Fibroblast of skin of left biceps (primary cell): ENCODE measurements at regions not wholly inside any gene's neighbourhood (a gene's known extent, or its start where the extent isn't known, plus 50 kb on each side); places are given as distances from the start of the nearest gene placed in this dataset.
"Not testable (repeated sequence)": the region's sequence is repeated elsewhere in the genome, so short reads cannot be mapped to it uniquely, and the experiment has no call there.

Experiments used
- DNase-seq, 2 experiments: peaks; one replicate each; pipeline ENCODE4 v3.0.0-alpha.2; 2013; ENCODE audit warnings: low read depth in 2 of 2

DNA sequence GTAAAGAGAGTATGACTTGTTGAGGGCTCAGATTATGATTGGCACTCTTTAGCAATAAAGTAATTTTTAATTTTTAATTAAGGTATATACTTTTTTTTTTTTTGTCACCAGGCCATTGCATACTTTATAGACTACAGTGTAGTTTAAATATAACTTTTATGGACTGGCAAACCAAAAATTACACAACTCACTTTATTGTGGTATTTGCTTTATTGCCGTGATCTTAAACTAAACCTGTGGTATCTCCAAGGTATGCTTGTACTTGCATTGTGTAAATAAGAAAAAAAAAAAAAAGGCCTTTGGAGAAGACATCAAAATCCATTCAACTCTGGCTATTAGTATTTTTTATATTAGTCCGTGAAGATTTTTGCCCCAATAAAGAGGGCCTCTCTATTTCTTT, 646.7 kb upstream of the FOXG1 start:
- no peak for DNase-seq

DNA sequence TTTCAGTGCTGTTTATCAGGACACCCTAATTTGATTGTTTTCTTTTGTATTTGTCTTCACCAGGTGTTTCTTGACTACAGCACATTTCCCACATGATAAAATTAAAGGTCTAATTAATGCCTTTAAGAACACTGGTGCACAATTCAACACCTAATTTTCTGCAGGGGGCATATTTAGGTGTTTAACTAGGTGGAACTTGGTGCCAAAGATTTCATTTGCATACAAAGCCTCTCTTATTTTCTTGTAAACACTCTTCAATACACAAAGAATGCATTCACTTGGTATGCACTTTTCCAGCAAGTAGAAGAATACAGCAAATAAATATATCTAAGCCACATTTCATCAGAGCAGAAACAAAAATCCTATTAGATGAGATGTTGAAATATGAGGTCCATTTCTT, 646.2 kb upstream of the FOXG1 start:
- DNase-seq, result no peak

DNA sequence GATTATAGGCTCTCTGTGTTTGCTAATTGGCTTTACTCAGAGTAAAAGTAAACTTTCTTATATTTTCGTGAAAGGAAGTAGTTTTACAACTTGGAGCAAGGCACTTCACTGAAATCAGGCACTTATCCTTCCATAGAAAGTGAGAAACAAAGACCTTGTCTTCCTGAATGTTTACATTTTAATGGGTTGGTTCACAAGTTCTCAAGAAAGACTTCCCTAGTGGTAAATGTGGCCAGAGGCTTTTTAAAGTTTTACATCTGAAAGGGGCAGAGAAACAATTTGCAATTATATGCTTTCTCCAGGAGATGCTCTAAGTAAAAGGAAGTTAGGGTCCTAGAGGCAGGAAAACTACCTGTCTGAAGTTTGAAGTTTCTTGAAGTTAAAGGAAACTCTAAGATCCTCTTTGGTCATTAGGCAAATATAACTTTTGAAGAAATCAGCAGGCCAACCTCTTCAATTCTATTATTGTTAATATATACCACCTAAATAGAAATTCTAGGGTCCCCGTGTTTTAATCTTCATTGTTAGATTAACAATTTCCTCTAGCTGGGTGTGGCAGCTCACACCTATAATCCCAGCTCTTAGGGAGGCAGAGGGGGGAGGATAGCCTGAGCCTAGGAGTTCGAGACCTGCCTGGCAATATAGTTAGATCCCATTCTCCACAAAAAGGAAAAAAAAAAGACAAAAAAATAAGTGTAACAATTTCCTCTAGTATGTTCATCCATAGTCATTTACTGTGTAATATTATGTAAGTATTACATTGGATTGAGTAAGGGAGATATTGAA, 644.9 kb upstream of the FOXG1 start:
- DNase-seq, result no peak

DNA sequence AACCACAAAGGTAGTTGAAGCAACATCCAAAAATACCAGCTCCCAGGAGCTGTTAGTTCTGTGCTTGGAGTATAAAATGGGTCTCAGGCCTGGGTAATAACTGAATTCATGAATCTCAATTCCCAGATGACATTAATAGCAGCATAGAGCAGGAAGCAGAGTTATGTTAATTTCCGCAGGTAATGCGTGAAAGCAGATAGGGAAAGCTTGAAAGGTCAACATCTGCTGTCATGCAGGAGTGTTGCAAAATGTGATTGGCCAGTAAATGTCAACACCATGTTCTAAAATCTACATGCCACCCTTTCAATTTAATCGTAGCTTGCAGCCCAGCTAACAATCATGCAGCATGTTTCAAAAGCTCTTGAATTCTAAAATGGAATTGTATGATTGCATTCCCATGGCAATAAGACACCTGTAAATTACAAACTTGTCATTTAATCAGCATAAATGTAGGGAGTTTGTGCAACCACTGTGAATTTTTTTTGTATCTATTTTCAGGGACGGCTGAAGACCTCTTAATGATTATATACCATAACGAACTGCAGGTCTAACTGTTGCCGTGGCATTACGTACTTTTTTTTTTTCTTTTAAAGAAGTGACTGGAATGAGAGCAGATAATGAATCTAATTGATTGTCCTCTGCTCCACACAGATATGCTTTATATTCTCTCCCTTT, 635.8 kb upstream of the FOXG1 start:
- DNase-seq, result no peak

DNA sequence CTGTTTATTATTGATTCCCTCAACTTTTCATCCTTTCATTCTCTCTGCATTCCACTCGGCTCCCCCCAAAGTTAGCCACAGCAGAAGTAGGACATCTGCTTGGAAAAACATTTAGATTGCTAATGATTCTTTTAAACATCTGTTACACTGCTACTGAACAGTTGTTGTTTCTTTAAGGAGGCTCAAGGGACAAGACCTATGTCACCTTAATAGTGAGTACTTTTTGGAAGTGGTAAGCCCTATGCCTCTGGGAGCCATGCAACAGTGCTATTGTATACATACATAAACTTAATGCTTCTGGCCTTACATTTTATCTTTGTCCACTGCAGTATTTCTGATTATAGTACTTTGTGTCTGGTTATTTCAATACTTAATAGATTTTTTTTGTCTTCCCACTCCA, 628.2 kb upstream of the FOXG1 start:
- DNase-seq, result no peak

DNA sequence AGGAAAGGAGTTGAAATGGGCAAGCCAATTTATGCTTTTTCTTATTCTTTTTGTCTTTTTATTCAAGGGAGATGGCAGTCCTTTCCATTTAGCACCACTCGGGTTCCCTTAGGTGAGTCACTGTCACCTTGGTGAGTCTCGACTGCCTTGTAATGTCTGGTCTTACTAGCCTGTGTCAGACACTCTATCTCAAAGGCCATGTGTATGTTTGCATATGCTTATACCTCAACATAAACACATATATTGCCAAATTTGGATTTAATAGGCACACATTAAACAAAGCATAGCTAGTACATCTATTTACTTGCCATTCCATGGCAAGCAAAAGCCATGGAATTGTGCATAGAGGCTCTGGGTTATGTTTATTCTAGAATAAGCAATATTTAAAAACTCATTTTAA, 624.9 kb upstream of the FOXG1 start:
- no peak for DNase-seq

DNA sequence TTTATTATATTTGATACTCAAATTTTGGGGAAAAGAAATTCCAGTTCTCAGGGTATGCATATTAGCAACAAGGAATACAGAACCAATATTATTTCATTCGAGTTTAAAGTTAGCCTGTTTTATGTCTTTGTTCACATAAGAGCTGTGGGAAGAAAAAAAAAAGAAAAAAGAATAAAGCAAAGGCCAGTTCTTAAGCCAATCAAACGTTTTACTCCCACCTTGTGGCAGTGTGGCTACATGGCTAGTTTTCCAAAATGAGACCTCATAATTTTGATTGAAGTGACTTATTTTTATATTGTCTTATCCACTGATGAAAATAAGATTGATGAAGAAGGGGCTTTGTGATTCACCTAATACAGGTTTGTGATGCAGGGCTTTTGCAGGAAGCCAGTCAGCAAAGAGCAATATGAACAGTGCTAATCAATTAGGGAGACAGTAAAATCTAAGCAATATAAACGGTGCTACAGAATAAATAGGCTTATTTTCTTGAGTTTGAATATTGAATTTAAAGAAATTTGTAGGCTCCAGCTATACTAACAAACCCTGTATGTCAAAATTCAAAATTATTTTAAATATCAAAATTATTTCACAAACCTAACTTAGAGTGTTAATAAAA, 624.1 kb upstream of the FOXG1 start:
- DNase-seq, result no peak

DNA sequence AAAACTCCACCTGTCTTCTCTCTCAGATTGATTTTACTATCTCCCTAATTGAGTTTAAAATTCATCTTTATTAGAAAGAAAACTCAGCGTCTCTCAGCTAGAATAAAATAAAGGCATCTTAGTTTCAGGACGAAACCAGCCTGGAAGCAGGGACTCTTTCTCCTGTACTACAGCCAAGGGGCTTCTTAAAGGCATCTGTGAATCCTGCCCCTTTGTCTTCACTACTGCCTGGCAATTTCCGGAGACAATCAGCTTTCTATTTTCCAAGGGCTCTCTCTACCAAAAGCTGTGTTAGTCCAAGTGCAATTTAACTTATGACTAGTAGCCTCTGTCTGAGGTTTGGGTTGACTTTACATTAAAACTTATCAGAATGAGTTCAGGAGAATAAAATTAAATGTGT, 623.3 kb upstream of the FOXG1 start:
- DNase-seq, result no peak

DNA sequence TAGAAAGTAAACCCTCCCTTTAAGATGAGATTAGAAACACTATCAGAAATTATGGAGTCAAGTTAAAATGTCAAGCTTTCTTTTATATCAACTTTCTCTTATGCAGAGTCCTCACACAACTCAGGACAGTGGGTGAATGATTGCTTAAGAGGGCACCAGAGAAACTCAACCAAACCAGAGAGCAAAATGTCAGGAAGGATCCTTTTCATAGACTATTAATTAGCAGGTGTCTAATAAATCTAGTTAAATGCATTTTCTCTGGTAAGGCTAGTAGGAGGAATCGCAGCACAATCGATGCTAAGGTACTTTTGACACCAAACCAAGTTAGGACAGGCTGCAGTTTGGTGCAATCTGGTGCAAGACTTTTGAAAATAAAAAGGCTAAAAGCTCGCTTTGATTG, 614.7 kb upstream of the FOXG1 start:
- DNase-seq, result no peak

DNA sequence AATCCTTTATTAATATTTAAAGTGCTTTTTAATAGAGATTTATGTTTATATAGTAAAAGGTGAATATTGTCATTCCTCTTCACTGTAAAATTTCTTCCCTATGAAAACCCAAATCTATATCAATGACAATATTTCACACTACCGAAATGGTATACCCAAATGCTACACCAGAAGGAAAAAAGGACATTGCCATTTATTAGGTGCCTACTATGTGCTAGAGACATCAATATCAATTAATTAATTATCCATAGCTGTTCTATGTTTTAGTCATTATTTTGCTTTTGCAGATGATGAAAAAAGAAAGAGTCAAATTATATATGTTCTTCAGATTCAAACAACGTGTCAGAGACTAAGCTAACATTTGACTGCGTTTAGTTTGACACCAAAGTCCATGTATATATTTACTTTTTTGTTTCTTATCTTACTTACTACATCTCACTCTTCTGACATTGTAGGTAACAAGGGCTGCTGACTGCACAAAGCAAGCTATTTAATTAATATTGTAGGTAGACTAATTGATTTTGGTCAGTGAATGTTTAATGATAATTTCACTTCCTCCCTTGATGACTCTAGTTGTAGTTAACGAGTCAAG, 614.0 kb upstream of the FOXG1 start:
- no peak for DNase-seq

DNA sequence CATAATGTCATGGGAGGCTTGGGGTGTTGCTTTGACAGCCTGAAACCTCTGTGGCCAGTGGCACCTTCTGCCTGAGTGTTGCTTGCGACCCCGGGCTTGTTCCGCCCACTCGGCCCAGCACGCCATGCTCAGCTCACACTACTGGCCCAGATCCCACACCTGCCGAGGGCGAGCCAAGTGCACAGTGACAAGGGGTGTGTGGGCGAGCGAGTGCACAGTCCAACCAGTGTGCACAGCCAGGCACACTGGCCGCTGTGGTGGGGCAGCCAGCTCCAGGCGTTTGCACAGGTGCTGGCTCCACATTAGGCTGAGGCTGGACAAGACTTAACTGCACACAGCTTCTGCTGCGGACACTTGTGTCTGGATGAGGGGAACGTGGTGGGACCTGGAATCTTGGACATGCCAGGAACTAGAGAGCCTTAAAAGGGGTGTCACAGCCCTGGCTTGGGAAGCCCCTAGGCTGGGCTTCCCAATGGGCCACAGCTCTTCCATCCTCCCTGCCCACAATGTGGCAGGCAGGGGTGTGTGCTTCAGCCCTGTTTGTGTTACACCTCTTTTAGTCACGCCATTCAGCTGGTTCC, 609.2 kb upstream of the FOXG1 start:
- no peak for DNase-seq

DNA sequence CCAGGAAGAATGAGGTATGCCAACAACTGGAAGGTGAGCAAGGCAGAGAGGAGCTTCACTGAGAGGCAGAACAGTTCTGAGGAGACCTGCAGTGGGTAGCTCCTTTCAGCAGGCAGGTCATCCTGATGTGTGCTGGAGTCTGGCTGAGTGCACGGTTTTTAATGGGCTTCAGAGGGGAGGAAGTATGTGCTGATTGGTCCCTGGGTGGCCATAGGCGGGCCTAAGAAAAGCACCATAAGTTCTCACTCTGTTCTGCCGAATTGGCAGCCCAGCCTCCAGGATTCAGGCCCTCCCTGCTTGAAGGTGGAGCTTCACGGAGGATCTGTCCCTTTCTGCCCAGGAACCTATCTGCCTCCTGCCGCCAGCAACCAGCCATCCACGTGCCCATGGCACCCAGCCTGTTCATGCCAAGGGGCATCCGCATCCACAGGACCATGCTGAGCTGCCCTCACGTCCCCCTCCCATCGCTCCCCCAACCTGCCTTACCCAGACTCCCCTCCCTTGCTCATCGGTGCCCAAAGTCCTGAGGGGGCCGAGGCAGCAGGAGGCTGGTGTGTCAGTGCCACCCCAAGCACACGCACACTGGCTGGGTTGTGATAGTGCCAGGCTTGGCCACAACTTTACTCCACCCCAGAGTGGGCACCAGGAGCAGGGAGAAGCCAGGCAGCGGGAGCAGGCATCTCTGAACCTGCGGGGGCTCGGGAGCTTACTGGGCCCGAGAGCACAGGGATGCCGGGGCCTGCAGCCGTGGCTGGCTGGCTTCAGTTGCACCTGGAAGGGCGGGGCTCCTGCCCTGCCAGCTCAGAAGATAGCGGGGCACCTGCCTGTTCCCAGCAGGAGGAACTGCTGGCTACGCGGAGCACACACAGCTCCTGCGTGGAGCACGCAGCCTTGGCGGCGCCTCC, 608.4 kb upstream of the FOXG1 start:
- DNase-seq, result no peak

DNA sequence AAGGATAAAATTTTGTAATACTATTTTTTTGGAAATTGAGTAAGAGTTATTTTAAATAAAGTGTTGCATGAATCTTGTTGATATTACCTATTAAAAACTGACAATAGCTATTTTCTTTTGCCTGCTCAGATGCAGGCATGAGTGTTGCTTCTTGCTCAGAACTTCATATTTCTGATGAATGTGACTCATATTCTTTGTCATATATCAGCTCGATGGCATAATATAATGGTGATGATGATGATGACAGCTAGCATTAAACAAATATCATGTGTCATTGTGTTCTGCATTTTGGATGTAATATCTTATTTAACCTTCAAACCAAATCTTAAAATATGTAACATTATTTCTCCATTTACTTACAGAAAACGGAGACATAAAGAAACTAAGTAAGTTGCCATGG, 605.5 kb upstream of the FOXG1 start:
- no peak for DNase-seq

DNA sequence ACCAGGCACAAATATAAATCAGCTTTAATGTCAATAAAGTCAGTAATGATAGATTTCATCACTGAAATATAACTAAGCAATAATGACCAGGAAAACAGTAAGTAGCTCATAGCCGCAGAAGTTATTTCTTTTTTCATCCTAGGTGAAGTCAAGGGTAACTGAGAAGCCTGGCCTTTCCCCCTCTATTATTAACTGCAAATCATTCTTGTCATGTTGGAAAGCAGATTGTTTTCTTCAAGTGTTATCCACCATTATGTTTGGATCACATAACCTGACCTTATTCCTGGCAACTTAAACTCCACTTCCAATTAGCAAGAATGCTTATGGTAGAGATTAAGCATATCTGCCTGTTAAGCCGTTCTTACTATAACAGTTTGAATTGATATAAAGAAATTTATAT, 603.4 kb upstream of the FOXG1 start:
- DNase-seq, result no peak

DNA sequence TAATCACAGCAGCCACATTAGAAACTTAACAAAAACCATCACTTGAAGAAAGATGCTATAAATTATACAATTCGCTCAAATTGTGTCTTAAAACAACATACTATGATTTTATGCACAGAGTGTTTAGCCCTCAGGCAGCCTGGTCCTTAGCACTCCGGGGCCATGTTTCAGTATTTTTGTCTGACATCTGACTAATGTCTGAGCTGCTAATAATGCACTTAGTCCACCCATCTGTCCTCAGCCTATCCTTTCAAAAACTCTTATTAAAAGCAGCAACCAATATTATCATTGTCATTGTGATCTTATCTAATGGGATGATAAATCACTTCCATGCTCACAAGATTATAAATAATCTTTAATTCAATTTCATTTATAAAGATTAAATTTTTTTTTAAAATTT, 602.7 kb upstream of the FOXG1 start:
- no peak for DNase-seq

DNA sequence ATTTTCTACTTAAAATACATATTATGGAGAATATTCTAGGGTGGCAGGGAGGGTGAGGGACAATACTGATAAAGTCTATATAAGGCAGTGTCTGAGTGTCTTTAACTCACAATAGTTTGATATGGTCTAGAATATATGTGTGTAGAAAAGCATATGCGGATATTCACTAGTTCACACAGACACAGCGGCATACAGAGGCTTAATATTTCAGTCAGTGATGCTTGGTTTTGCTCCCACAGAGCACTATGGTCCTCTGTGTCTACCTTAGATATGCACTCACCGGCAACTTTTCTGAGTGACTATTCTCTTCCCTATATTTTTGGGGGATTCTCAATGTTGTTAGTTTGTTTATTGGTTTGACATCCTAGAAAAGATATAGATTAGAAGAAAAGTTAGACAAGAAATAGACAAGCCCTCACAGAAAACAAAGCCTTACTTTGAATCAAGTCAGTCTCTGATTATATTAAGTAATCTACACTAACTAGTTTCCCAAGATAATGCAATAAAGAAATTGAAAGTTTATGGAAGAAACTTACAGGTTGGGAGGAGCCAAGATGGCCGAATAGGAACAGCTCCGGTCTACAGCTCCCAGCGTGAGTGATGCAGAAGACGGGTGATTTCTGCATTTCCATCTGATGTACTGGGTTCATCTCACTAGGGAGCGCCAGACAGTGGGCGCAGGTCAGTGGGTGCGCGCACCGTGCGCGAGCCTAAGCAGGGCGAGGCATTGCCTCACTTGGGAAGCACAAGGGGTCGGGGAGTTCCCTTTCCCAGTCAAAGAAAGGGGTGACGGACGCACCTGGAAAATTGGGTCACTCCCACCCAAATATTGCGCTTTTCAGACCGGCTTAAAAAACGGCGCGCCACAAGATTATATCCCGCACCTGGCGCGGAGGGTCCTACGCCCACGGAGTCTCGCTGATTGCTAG, 578.4 kb upstream of the FOXG1 start:
- not testable (repeated sequence) for DNase-seq

DNA sequence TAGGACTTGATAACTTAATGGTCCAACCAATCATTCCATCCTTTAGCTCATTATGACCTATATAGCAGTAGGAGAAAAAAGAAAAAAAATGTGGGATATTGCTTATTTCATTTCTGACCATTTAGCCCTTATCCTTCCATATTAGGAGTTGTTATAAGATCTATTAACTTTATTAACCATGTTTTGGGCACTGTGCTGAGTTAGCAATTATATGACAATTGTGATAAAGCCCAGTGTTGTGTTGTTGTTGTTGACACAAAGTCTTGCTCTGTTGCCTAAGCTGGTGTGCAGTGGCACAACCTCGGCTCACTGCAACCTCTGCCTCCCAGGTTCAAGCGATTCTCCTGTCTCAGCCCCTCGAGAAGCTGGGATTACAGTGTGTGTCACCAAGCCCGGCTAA, 569.7 kb upstream of the FOXG1 start:
- no peak for DNase-seq

DNA sequence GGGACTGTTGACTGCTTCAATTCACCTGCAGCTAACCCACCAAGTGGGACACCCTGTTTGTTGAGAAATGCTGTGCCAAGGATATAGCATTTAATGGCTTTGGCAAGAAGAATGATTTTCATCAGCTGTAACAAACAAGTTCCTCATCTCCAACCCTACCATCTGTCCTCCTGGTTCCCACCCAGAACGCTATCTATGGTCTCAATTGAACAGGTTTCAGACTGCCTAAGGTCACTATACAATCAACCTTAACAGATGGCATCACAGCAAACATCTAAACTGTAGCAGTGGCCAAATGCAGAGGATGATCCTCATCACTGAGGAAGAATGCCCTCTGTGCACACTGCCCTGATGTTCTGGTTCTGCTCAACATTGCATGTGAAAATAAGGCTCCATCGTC, 546.2 kb upstream of the FOXG1 start:
- DNase-seq, result no peak

DNA sequence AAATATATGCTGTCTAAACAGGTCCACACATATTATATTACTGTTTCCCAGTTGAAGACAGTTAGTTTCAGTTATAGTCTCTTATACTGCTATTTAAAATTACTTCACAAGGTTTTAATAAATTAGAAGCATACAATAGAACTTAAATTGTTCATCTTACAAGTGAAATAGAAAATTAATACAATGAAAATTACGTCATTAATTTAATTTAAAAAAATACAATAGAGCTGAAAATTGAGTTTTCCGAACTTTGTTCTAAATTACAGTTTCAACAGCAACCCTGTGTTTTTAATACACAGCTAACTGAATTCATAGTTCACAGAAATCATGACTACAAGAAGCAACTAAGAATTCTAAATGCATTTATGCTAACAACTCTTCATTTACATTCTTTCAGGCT, 525.7 kb upstream of the FOXG1 start:
- no peak for DNase-seq

DNA sequence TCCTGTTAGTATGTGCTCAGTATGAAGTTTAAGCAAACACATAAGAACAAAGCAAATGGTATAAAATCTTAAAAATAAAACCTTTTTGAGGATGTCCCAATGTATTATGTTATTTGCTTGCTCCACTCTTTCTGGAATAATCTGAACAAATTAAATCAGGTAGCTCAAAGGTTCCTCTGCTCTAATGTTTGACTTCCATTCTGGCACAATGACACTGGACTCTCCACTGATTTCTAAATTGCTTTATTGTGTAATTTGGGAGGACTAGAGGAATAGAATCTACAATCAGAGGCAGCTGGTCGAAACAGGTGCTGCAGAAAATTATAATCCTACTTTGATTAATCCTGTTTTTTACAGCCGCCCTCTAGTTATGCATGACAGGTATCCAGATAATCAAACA, 523.7 kb upstream of the FOXG1 start:
- no peak for DNase-seq
